ENCODE measurements at regions not wholly inside any gene's neighbourhood (a gene's known extent, or its start where the extent isn't known, plus 50 kb on each side); places are given as distances from the start of the nearest gene placed in this dataset.

DNA sequence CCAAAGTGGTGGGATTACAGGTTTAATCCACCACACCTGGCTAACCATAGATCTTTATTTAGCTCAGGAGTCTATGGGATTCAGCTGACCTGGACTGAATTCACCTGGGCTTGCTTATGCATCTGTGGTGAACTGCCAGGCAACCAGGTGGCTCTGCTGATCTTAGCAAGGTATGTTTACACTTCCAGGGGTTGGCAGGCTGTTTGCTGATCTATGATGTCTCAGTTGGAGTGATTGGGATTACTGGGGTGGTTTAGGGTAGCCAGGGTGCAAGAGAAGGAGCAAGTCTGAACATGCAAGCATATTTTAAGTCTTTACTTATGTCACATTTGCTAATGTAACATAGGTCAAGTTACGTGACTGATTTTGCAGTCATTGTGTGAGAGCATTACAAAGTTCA is 63.6 kb upstream of the JAK2 start:
- DNase-seq = no peak
- H3K9me3 Mint-ChIP-seq = peaks cover 0 to 8% (median 0%) of the 10 kb centered on the region in 7 donors
- ATAC-seq (ENCODE audit: low read depth in 2 of 2) = no peak
- peaks cover 5 to 10% (median 8%) of the 10 kb centered on the region in 3 donors for H3K4me1 Mint-ChIP-seq
- H3K27ac Mint-ChIP-seq = no peak overlapping the region
- H3K4me3 Mint-ChIP-seq = no peak overlapping the region
- no peaks in the 10 kb centered on the region for H3K36me3 Mint-ChIP-seq
- peaks cover 0 to 5% (median 0%) of the 10 kb centered on the region in 3 donors for H3K27me3 Mint-ChIP-seq

DNA sequence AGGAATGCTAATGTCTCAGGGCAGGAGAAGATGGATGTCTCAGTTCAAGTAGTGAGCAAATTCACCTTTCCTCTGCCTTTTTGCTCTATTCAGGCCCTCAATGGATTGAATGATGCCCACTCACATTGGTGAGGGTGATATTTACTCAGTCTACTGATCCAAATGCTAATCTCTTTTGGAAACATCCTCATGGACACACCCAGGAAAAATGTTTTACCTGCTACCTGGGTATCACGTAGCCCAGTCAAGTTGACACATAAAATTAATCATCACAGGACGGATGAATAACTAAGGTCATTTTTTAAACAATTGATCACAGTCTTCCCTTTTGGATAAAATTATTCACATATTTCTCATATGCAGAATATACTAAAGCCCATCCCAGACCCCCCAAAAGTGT is 63.0 kb upstream of the JAK2 start:
- Mint-ChIP-seq H3K36me3 (no peaks in the 10 kb centered on the region), H3K9me3 (peaks cover 0 to 8% (median 0%) of the 10 kb centered on the region in 7 donors), H3K4me3 (no peak overlapping the region), H3K27ac (no peak overlapping the region), H3K4me1 (peaks cover 5 to 11% (median 8%) of the 10 kb centered on the region in 3 donors), H3K27me3 (peaks cover 0 to 5% (median 0%) of the 10 kb centered on the region in 3 donors)
- DNase-seq (no peak), ATAC-seq (ENCODE audit: low read depth in 2 of 2) (no peak)

DNA sequence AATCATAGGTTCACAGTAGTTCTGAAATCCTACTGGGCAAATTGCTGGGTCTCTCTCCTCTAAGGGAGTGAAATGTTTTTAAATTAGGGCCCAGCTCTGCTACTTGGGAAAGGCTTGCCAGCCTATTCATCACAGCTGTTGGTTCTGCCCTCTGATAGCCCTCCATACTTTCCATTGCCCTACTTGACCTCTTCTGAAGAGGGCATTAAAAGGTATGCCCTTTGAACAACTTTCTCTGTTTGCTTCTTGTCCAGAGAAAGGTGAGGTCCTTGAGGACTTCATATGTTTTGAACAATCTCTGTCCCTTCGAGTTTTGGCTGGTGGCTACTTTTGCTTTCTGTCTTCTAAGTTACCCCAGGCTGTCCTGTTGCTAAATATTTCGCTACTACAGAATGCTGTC is 62.3 kb upstream of the JAK2 start:
- Mint-ChIP-seq H3K27ac (no peak overlapping the region), H3K4me3 (no peak overlapping the region), H3K27me3 (peaks cover 0 to 5% (median 0%) of the 10 kb centered on the region in 3 donors), H3K4me1 (peaks cover 5 to 11% (median 8%) of the 10 kb centered on the region in 3 donors), H3K36me3 (no peaks in the 10 kb centered on the region), H3K9me3 (peaks cover 0 to 8% (median 0%) of the 10 kb centered on the region in 7 donors)
- ATAC-seq (ENCODE audit: low read depth in 2 of 2) (no peak), DNase-seq (no peak)

DNA sequence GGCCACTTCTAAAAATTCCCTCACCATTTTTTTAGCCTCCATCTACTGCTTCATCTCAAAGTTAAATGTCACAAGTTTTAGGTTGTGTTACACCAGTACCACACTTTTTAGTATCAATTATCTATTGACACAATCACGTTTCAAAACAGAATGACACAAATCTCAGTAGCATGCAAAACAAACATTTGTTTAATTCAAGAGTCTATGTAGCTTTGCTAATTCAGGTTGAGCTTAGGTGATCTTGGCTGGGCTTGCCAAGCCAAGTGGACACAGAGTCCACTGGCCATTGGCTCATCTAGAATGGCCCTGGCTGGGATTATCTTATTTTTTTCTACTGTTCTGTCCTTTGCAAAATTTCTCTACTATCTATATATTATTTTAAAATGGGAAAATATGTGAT is 61.9 kb upstream of the JAK2 start:
- DNase-seq (no peak), ATAC-seq (ENCODE audit: low read depth in 2 of 2) (no peak)
- Mint-ChIP-seq H3K27me3 (peaks cover 0 to 5% (median 0%) of the 10 kb centered on the region in 3 donors), H3K4me3 (no peak overlapping the region), H3K4me1 (peaks cover 5 to 11% (median 8%) of the 10 kb centered on the region in 3 donors), H3K36me3 (no peaks in the 10 kb centered on the region), H3K9me3 (peaks cover 0 to 8% (median 0%) of the 10 kb centered on the region in 7 donors), H3K27ac (no peak overlapping the region)

DNA sequence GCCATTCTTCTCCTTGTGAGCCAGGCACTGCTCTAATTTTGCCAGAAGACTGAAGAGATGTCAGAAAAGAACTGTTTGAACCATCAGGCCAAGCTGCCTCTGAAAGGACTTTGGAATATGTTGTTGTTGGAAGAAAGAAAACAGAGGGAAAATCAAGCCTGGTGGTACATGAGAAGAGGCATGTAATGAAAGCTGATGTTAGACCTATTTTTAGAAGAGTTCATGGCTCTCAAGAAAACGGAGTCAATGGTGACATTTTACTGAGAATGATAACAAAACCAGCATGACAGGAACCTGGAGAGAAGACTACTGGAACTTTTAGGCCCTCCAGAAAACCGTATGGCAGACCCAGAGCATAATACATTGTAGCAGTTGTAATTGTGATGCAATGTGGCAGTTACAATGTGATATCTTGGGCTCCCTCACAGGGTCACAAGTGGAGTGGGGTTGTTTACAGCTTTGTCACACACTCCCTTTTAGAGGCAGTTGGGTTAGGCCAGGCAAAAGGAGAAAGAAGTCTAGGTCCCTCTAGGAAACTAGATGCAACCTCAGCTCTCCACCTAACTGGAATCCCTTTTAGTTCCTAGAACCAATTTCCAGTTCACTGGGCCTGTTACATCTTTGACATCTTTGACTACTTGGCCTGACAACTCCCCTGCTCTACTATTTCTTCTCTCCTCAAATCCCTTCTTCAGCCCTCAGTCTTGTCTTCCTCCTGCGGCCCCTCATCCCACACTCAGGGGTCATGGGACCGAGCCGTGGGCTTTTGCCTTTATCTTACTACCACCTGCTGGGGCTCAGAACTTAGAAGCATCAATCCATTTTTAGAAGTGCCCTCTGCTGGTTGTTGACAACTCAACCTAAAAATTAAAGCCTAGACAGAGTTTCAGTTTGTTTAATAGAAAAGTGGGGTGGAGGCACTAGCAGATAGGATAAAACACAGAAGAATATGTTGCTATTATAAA is 61.2 kb upstream of the JAK2 start:
- Mint-ChIP-seq H3K4me3 (no peak overlapping the region), H3K27me3 (peaks cover 0 to 5% (median 0%) of the 10 kb centered on the region in 3 donors), H3K4me1 (peaks cover 5 to 11% (median 8%) of the 10 kb centered on the region in 3 donors), H3K9me3 (peaks cover 0 to 8% (median 0%) of the 10 kb centered on the region in 7 donors), H3K36me3 (no peaks in the 10 kb centered on the region), H3K27ac (peak overlapping the region in 3 of 6 donors; percentile 63 to 86 (median 69))
- peak; percentile 54 to 80 for ATAC-seq (ENCODE audit: low read depth in 2 of 2)
- peak; percentile 32 for DNase-seq

DNA sequence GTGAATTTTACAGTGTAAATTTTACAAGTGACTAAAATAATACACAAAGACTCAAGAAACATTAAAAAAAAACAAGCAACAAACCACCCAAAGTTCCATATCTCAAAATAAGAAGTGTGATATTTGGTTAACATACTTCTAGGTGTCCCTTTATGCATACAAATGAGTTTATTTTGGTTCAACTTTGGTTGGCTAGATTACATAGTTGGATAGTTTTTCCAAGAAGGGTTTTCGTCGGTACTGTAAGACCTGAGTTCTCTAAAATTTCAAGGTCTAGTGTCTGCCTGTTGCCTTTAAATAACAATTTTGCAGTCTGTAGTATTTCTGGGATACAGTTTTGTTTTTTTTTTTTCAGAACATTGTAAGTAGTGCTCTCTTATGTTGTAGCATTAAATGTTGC is 58.8 kb upstream of the JAK2 start:
- ATAC-seq (ENCODE audit: low read depth in 2 of 2) (no peak), DNase-seq (no peak)
- Mint-ChIP-seq H3K9me3 (no peaks in the 10 kb centered on the region), H3K4me3 (no peak overlapping the region), H3K27ac (no peak overlapping the region), H3K4me1 (peaks cover 15 to 22% (median 18%) of the 10 kb centered on the region in 3 donors), H3K27me3 (no peaks in the 10 kb centered on the region), H3K36me3 (no peaks in the 10 kb centered on the region)

DNA sequence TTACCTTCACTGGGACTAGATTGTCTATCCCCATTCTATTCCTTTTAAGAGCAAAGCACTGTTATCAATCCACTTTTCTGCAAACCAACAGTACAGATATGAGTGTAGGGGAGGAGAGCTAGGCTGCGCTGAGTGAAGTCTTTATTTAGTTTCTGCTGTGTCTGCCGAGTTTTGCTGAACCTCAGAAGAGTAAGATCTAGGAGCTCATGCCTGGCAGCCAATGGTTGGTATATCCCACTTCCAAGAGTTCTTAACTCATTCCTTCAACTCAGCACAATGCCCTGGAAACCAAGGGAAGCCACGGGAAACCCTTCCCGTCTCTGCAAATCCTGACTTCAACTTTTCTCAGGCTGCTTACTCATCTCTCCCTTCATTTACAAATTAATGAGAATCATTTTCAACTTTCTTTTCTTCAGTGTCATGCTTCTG is 58.0 kb upstream of the JAK2 start:
- H3K4me1 Mint-ChIP-seq = peaks cover 15 to 22% (median 18%) of the 10 kb centered on the region in 3 donors
- no peak for DNase-seq
- H3K9me3 Mint-ChIP-seq = no peaks in the 10 kb centered on the region
- no peaks in the 10 kb centered on the region for H3K27me3 Mint-ChIP-seq
- H3K27ac Mint-ChIP-seq = peak overlapping the region in 1 of 6 donors; percentile 54
- no peak for ATAC-seq (ENCODE audit: low read depth in 2 of 2)
- no peak overlapping the region for H3K4me3 Mint-ChIP-seq
- no peaks in the 10 kb centered on the region for H3K36me3 Mint-ChIP-seq

DNA sequence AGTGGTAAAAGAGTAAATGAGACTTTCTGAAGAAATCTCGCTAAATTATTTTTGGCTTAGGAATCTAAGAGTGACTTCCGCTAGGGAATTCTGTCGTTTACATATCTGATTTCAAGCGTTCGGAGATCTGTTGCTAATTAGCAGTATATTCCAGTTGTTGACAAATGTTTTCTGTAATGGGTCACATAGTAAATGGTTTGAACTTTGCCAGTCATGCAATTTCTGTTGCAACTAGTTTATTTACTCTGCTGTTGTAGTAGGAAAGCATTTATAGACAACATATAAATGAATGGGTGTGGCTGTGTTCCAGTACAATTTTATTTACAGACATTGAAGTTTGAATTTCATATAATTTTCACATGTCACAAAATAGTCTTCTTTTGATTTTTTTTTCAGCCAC is 57.4 kb upstream of the JAK2 start:
- Mint-ChIP-seq H3K9me3 (no peaks in the 10 kb centered on the region), H3K27me3 (no peaks in the 10 kb centered on the region), H3K27ac (no peak overlapping the region), H3K36me3 (no peaks in the 10 kb centered on the region), H3K4me1 (peaks cover 15 to 22% (median 18%) of the 10 kb centered on the region in 3 donors), H3K4me3 (no peak overlapping the region)
- DNase-seq = no peak
- no peak for ATAC-seq (ENCODE audit: low read depth in 2 of 2)

DNA sequence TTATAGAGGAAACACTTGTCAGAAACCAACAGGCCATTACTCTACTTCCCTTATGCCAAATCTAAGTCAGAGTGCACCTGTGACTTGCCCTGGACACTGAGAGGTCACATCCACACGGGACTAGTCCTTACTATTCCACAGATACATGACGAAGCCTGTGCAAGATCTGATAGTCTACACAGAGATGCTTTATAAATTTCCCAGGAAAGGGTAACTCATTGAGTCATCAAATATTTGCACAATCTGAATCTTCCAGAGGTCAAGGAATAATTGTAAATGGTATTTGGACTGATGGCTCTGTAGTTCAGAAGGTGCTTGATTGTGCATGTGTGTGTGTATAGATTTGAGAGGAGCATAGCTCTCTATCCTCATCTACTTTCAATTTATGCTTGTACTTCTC is 55.2 kb upstream of the JAK2 start:
- ATAC-seq (ENCODE audit: low read depth in 2 of 2) = no peak
- Mint-ChIP-seq H3K9me3 (no peaks in the 10 kb centered on the region), H3K36me3 (no peaks in the 10 kb centered on the region), H3K27ac (peak overlapping the region in 1 of 6 donors; percentile 9), H3K4me1 (peaks cover 10 to 15% (median 10%) of the 10 kb centered on the region in 3 donors), H3K4me3 (no peak overlapping the region), H3K27me3 (no peaks in the 10 kb centered on the region)
- no peak for DNase-seq

DNA sequence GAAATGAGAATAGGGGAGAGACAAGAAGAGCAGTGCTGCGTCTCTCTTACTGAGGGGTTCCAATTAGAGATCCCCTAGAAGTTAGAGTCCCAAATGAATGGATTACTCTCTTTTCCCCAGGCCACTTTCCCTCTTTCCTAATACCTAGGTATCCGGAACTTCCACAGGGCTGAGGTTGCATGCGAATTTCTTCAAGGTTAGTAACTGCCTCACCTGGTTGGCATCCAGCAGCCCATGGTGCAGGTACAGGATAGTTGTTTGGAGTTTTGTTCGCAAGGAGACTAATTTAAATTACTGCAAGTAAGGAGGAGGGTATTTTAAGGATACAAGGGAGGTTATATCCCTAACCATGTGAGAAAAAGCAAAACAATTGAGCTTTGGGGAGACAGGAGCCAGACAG is 52.4 kb upstream of the JAK2 start:
- H3K4me1 Mint-ChIP-seq = peaks cover 32 to 38% (median 33%) of the 10 kb centered on the region in 3 donors
- DNase-seq (no peak), ATAC-seq (ENCODE audit: low read depth in 2 of 2) (no peak)
- H3K4me3 Mint-ChIP-seq = no peak overlapping the region
- H3K9me3 Mint-ChIP-seq = no peaks in the 10 kb centered on the region
- H3K27ac Mint-ChIP-seq = no peak overlapping the region
- no peaks in the 10 kb centered on the region for H3K27me3 Mint-ChIP-seq
- no peaks in the 10 kb centered on the region for H3K36me3 Mint-ChIP-seq

DNA sequence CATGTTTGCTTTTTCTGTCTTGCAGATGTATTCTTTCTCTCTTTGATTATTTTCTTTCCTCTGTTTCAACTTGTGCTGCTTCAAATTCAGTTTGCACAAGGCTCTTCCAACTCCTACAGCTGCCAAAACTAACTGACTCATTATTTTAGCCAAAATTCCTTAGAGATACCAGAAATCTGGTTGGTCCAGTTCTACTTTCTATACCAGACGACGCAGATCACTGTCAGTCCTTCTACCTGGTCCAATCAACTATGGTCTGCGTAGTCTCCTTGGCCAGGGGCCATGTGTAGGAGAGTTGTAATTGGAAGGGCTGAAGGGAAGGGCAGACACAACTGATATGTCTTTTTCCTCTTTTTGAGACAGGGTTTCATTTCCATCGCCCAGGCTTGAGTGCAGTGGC is 51.9 kb upstream of the JAK2 start:
- Mint-ChIP-seq H3K9me3 (no peaks in the 10 kb centered on the region), H3K4me3 (no peak overlapping the region), H3K27ac (peak overlapping the region in 1 of 6 donors; percentile 48), H3K27me3 (no peaks in the 10 kb centered on the region), H3K36me3 (no peaks in the 10 kb centered on the region), H3K4me1 (peaks cover 37 to 42% (median 37%) of the 10 kb centered on the region in 3 donors)
- ATAC-seq (ENCODE audit: low read depth in 2 of 2) (no peak), DNase-seq (no peak)

DNA sequence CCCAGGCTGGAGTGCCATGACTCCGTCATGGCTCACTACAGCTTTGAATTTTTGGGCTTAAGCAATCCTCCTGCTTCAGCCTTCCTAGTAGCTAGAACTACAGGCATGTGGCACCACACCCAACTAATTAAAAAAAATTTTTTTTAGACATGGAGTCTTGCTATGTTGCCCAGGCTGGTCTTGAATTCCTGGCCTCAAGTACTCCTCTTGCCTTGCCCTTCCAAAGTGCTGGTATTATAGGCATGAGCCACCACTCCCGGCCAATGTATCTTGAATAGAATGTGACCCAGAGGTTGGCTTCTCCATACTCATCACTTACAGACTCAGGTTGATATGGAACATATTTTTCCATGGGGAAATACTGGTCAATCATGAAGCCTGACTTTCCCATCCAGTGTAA is 51.2 kb upstream of the JAK2 start:
- no peaks in the 10 kb centered on the region for H3K27me3 Mint-ChIP-seq
- H3K9me3 Mint-ChIP-seq = no peaks in the 10 kb centered on the region
- H3K36me3 Mint-ChIP-seq = no peaks in the 10 kb centered on the region
- ATAC-seq (ENCODE audit: low read depth in 2 of 2) = no peak
- no peak for DNase-seq
- H3K4me1 Mint-ChIP-seq = peaks cover 44 to 49% (median 44%) of the 10 kb centered on the region in 3 donors
- no peak overlapping the region for H3K27ac Mint-ChIP-seq
- peak overlapping the region in 1 of 8 donors; percentile 8 for H3K4me3 Mint-ChIP-seq

DNA sequence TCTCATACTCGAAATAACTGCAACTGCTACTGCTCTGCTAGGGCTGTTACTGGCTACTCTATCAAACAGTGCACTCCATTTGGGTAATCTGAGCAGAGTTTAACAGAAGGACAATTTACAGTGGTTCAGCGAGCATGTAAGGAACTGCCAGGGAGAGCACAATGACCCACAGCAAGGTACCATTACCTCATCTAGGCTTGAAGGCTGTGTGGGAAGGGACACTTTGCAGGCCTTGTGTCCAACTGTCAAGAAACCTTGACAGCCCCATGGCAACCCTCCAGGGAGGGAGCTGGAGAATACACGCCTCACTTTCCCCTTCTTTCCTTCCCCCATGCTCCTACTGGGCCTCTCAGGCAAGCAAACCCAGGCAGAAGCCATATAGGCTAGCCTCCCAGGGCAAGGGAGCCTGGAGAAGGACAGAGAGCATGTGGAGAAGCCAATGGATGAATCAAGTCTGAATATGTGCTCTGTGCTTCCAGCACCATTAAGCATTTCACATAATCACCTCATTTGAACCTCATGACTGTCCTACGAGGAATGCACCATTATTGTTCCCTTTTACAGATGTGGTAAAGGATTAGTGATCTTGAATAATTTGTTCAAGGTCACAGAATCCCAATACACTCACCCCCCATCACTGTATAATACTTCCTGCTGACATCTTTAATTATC is 49.9 kb upstream of the JAK2 start:
- Mint-ChIP-seq H3K36me3 (no peaks in the 10 kb centered on the region), H3K4me1 (peaks cover 43 to 53% (median 45%) of the 10 kb centered on the region in 3 donors), H3K27ac (peak overlapping the region in 2 of 6 donors; percentile 15 to 26), H3K4me3 (peak overlapping the region in 1 of 8 donors; percentile 60), H3K27me3 (no peaks in the 10 kb centered on the region), H3K9me3 (no peaks in the 10 kb centered on the region)
- no peak for DNase-seq
- ATAC-seq (ENCODE audit: low read depth in 2 of 2) = no peak
